Femur (tissue), 1 donor: ENCODE measurements at regions not wholly inside any gene's neighbourhood (a gene's known extent, or its start where the extent isn't known, plus 50 kb on each side); places are given as distances from the start of the nearest gene placed in this dataset.
"Not testable (repeated sequence)": the region's sequence is repeated elsewhere in the genome, so short reads cannot be mapped to it uniquely, and the experiment has no call there.

Experiments used
- DNase-seq: peaks from one replicate; pipeline ENCODE4 v3.0.0-alpha.2; 2017

- no peak for DNase-seq
Observed at GRCh38 chr16:88128556-88128955, 177.3 kb downstream of the BANP start.

GRCh38 chr16:88129133-88129532 is 177.9 kb downstream of the BANP start:
- DNase-seq = not testable (repeated sequence)

GRCh38 chr16:88130016-88130415 is 178.8 kb downstream of the BANP start:
- DNase-seq = no peak

- no peak for DNase-seq
Observed at GRCh38 chr16:88130681-88131080, 179.4 kb downstream of the BANP start.

GRCh38 chr16:88131256-88131655 is 180.0 kb downstream of the BANP start:
- DNase-seq = no peak

GRCh38 chr16:88131966-88132365 is 180.7 kb downstream of the BANP start:
- DNase-seq = no peak

- no peak for DNase-seq
Observed at GRCh38 chr16:88132836-88133506, 181.7 kb downstream of the BANP start.

GRCh38 chr16:88133507-88133843 is 182.2 kb downstream of the BANP start:
- DNase-seq = no peak

- not testable (repeated sequence) for DNase-seq
Observed at GRCh38 chr16:88134172-88134898, 183.1 kb downstream of the BANP start.

GRCh38 chr16:88134899-88135682 is 183.9 kb downstream of the BANP start:
- DNase-seq = not testable (repeated sequence)

- DNase-seq = peak; percentile 65
Observed at GRCh38 chr16:88136211-88136713, 185.0 kb downstream of the BANP start.

- DNase-seq = not testable (repeated sequence)
Observed at GRCh38 chr16:88136939-88137338, 185.7 kb downstream of the BANP start.

GRCh38 chr16:88139141-88139540 is 187.9 kb downstream of the BANP start:
- not testable (repeated sequence) for DNase-seq

- DNase-seq = not testable (repeated sequence)
Observed at GRCh38 chr16:88140195-88140594, 189.0 kb downstream of the BANP start.

GRCh38 chr16:88141580-88141979 is 190.3 kb downstream of the BANP start:
- no peak for DNase-seq

- not testable (repeated sequence) for DNase-seq
Observed at GRCh38 chr16:88142056-88142935, 191.1 kb downstream of the BANP start.

- not testable (repeated sequence) for DNase-seq
Observed at GRCh38 chr16:88143122-88144027, 192.1 kb downstream of the BANP start.

- no peak for DNase-seq
Observed at GRCh38 chr16:88144028-88144511, 192.8 kb downstream of the BANP start.

GRCh38 chr16:88145376-88145775 is 194.1 kb downstream of the BANP start:
- DNase-seq = not testable (repeated sequence)

GRCh38 chr16:88145824-88146405 is 194.7 kb downstream of the BANP start:
- DNase-seq = not testable (repeated sequence)

GRCh38 chr16:88148078-88148477 is 196.8 kb downstream of the BANP start:
- not testable (repeated sequence) for DNase-seq
